Right atrium auricular region (tissue), 2 donors: ENCODE measurements at regions not wholly inside any gene's neighbourhood (a gene's known extent, or its start where the extent isn't known, plus 50 kb on each side); places are given as distances from the start of the nearest gene placed in this dataset.
A peak's percentile ranks its signal among the peaks of the same experiment; 100 is the strongest.

Source experiments
- DNase-seq: peaks from one replicate; pipeline ENCODE4 v3.0.0-alpha.2; 2019; ENCODE audit warnings: low spot score
- H3K27ac ChIP-seq, 2 donors: fragments of 200-600 bp; sonication (generic); 1 replicate in 1 of 2; 2 replicates in 1 of 2; pipeline ENCODE4 v1.5.1; 2016 to 2019
- H3K27me3 ChIP-seq, 2 donors: fragments of 200-600 bp; sonication (generic); one replicate each; pipeline versions ENCODE4 v1.5.1 to v1.6.0; 2017 to 2019
- H3K36me3 ChIP-seq: fragments of 200-600 bp; sonication (generic); one replicate; pipeline ENCODE4 v1.5.1; 2016
- H3K4me1 ChIP-seq, 2 donors: fragments of 200-600 bp; sonication (generic); one replicate each; pipeline versions ENCODE4 v1.5.1 to v1.6.0; 2017 to 2019
- H3K4me3 ChIP-seq, 2 donors: fragments of 200-600 bp; sonication (generic); 1 replicate in 1 of 2; 2 replicates in 1 of 2; pipeline ENCODE4 v1.5.1; 2017 to 2019; ENCODE audit warnings: mild to moderate bottlenecking in 1 of 2, moderate library complexity in 1 of 2
- H3K9me3 ChIP-seq, 2 donors: fragments of 200-600 bp; sonication (generic); one replicate each; pipeline ENCODE4 v1.5.1; 2019
- TF ChIP-seq, protein P1 (sequence below), 2 donors: fragments of 200-600 bp; sonication (generic); IDR thresholded peaks; one replicate each; pipeline ENCODE4 v1.5.1; 2019; ENCODE audit warnings: antibody characterized with exemption in 2 of 2

DNA sequence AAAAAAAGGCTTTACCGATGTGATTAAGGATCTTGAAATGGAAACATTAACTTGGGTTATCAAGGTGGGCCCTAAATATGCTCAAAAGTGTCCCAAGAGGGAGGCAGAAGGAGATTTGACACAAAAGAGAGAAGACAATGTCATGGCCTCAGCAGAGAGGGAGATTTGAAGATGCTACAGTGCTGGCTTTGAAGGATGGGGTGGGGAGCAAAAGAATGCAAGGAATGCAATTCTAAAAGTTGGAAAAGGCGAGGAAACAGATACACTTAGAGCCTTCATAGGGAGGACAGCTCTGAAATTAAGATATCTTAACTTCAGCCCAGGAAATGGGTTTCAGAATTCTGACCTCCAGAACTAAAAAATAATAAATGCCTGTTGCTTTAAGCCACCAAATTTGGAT is 314.5 kb upstream of the CCDC54 start:
- H3K36me3 ChIP-seq: no peaks in the 10 kb centered on the region
- no peaks in the 10 kb centered on the region for H3K27me3 ChIP-seq
- TF ChIP-seq, protein P1, sequence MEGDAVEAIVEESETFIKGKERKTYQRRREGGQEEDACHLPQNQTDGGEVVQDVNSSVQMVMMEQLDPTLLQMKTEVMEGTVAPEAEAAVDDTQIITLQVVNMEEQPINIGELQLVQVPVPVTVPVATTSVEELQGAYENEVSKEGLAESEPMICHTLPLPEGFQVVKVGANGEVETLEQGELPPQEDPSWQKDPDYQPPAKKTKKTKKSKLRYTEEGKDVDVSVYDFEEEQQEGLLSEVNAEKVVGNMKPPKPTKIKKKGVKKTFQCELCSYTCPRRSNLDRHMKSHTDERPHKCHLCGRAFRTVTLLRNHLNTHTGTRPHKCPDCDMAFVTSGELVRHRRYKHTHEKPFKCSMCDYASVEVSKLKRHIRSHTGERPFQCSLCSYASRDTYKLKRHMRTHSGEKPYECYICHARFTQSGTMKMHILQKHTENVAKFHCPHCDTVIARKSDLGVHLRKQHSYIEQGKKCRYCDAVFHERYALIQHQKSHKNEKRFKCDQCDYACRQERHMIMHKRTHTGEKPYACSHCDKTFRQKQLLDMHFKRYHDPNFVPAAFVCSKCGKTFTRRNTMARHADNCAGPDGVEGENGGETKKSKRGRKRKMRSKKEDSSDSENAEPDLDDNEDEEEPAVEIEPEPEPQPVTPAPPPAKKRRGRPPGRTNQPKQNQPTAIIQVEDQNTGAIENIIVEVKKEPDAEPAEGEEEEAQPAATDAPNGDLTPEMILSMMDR (IDR thresholded peaks at IDR 0.05): no peak
- peaks cover 0 to 20% of the 10 kb centered on the region in 2 donors for H3K4me1 ChIP-seq
- no peaks in the 10 kb centered on the region for H3K9me3 ChIP-seq
- no peak for DNase-seq
- H3K27ac ChIP-seq: no peak overlapping the region
- no peak overlapping the region for H3K4me3 ChIP-seq

DNA sequence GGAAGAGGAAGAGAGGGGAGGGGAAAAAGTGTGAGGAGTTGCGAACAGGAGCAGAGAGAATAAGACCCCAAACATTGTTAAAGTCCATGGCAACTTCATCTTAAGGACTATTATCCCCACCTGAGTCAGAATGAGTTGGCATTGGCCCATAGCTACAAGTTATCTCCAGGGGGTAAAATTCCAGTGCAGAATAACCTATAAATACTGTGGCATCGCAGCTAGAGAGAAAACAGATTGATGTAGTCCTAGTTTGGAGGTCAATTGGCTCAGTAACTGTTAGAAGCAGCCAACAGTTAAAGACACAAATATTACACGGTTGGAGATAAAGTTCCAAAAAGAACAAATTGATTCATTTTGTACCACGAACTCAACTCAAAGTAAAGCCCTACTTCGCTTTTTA is 313.9 kb upstream of the CCDC54 start:
- Histone ChIP-seq H3K9me3 (no peaks in the 10 kb centered on the region), H3K4me1 (peaks cover 0 to 20% of the 10 kb centered on the region in 2 donors), H3K27me3 (no peaks in the 10 kb centered on the region), H3K4me3 (no peak overlapping the region), H3K36me3 (no peaks in the 10 kb centered on the region), H3K27ac (no peak overlapping the region)
- no peak for DNase-seq
- TF ChIP-seq, protein P1 (IDR thresholded peaks at IDR 0.05): no peak

GRCh38 chr3:107064405-107065060 is 312.7 kb upstream of the CCDC54 start:
- no peak overlapping the region for H3K27ac ChIP-seq
- DNase-seq: peak; percentile 77
- no peaks in the 10 kb centered on the region for H3K27me3 ChIP-seq
- no peaks in the 10 kb centered on the region for H3K36me3 ChIP-seq
- H3K4me3 ChIP-seq: no peak overlapping the region
- H3K4me1 ChIP-seq: peaks cover 0 to 24% of the 10 kb centered on the region in 2 donors
- TF ChIP-seq, protein P1 (IDR thresholded peaks at IDR 0.05): peak; percentile 74 to 87
- no peaks in the 10 kb centered on the region for H3K9me3 ChIP-seq

- H3K4me1 ChIP-seq: peaks cover 0 to 24% of the 10 kb centered on the region in 2 donors
- DNase-seq: no peak
- H3K4me3 ChIP-seq: no peak overlapping the region
- no peaks in the 10 kb centered on the region for H3K27me3 ChIP-seq
- TF ChIP-seq, protein P1 (IDR thresholded peaks at IDR 0.05): no peak
- H3K9me3 ChIP-seq: no peaks in the 10 kb centered on the region
- no peak overlapping the region for H3K27ac ChIP-seq
- H3K36me3 ChIP-seq: no peaks in the 10 kb centered on the region
These were observed 312.0 kb upstream of the CCDC54 start for GRCh38 chr3:107065094-107065861.

DNA sequence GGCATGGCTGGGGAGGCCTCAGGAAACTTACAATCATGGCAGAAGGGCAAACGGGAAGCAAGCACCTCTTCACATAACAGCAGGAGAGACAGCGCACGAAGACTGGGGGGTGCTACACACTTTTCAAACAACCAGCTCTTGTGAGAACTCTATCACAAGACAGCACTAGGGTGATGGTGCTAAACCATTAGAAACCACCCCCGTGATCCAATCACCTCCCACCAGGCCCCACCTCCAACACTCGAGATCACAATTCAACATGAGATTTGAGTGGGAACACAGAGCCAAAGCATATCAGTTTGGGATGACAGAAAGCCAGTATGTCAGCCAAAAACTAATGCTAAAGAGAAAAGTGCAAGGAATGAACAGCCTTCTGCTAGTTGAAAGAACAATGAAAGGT is 309.8 kb upstream of the CCDC54 start:
- Histone ChIP-seq H3K4me3 (no peak overlapping the region), H3K27ac (no peak overlapping the region), H3K36me3 (no peaks in the 10 kb centered on the region), H3K9me3 (no peaks in the 10 kb centered on the region), H3K27me3 (no peaks in the 10 kb centered on the region), H3K4me1 (peaks cover 0 to 24% of the 10 kb centered on the region in 2 donors)
- TF ChIP-seq, protein P1 (IDR thresholded peaks at IDR 0.05): no peak
- no peak for DNase-seq
